Keratinocyte (primary cell): ENCODE measurements at regions not wholly inside any gene's neighbourhood (a gene's known extent, or its start where the extent isn't known, plus 50 kb on each side); places are given as distances from the start of the nearest gene placed in this dataset.

Experiments used
- DNase-seq: peaks from one replicate; pipeline ENCODE4 v3.0.0-alpha.2; 2011; ENCODE audit warnings: low read depth, missing footprints, low spot score
- FAIRE-seq: peaks from 2 replicates; lab custom pipeline; 2011; peaks lifted over from hg19 to GRCh38; lab: Jason Lieb, UNC
- H2AFZ ChIP-seq: 2 replicates; pipeline ENCODE4 v1.6.0; 2012; ENCODE audit warnings: low read length, control low read depth, inconsistent platforms; ENCODE audit not compliant: control insufficient read depth
- H3K27ac ChIP-seq: 2 replicates; pipeline ENCODE4 v1.5.1; 2011; ENCODE audit warnings: low read length; ENCODE audit not compliant: control insufficient read depth, insufficient read depth
- H3K27me3 ChIP-seq: 3 replicates; pipeline ENCODE4 v1.6.0; 2011; ENCODE audit warnings: low read length; ENCODE audit not compliant: control insufficient read depth, insufficient read depth; ENCODE audit errors: extremely low read depth
- H3K36me3 ChIP-seq, 2 experiments: 2 replicates in 1 of 2; 3 replicates in 1 of 2; pipeline ENCODE4 v1.5.1; 2011; ENCODE audit warnings: low read length in 2 of 2, mild to moderate bottlenecking in 1 of 2; ENCODE audit not compliant: control insufficient read depth in 2 of 2, insufficient read depth in 2 of 2; ENCODE audit errors: extremely low read depth in 1 of 2
- H3K4me1 ChIP-seq: 3 replicates; pipeline ENCODE4 v1.5.1; 2011; ENCODE audit warnings: low read length; ENCODE audit not compliant: control insufficient read depth, insufficient read depth; ENCODE audit errors: extremely low read depth
- H3K4me2 ChIP-seq: 3 replicates; pipeline ENCODE4 v1.6.0; 2011; ENCODE audit warnings: low read depth, low read length; ENCODE audit not compliant: control insufficient read depth, insufficient read depth; ENCODE audit errors: extremely low read depth
- H3K4me3 ChIP-seq, 3 experiments: fragments of 200-600 bp in 1 of 3; sonication (generic) in 1 of 3; 2 replicates in 2 of 3; 3 replicates in 1 of 3; pipeline ENCODE4 v1.5.1; 2011 to 2016; ENCODE audit warnings: low read length in 3 of 3, mild to moderate bottlenecking in 3 of 3, control low read depth in 2 of 3, inconsistent platforms in 1 of 3, low read depth in 1 of 3, mixed read lengths in 1 of 3, mixed run types in 1 of 3, moderate library complexity in 1 of 3; ENCODE audit not compliant: control insufficient read depth in 2 of 3, insufficient read depth in 2 of 3; ENCODE audit errors: extremely low read depth in 1 of 3
- H3K79me2 ChIP-seq: 2 replicates; pipeline ENCODE4 v1.6.0; 2012; ENCODE audit warnings: low read length; ENCODE audit not compliant: control insufficient read depth, insufficient read depth
- H3K9ac ChIP-seq: 3 replicates; pipeline ENCODE4 v1.6.0; 2011; ENCODE audit warnings: low read length; ENCODE audit not compliant: control insufficient read depth, insufficient read depth; ENCODE audit errors: extremely low read depth
- H3K9me1 ChIP-seq: 3 replicates; pipeline ENCODE4 v1.6.0; 2011; ENCODE audit warnings: low read length; ENCODE audit not compliant: control insufficient read depth, insufficient read depth; ENCODE audit errors: extremely low read depth
- H3K9me3 ChIP-seq: 2 replicates; pipeline ENCODE4 v1.5.1; 2012; ENCODE audit warnings: low read depth, low read length; ENCODE audit not compliant: control insufficient read depth
- H4K20me1 ChIP-seq: 3 replicates; pipeline ENCODE4 v1.6.0; 2011; ENCODE audit warnings: low read length; ENCODE audit not compliant: control insufficient read depth, insufficient read depth; ENCODE audit errors: extremely low read depth
- CTCF ChIP-seq, 3 experiments: IDR thresholded peaks in 1 of 3; conservative IDR thresholded peaks in 1 of 3; optimal IDR thresholded peaks in 1 of 3; 2 replicates in 2 of 3; 3 replicates in 1 of 3; pipeline versions ENCODE3 to v1.5.1; 2011; ENCODE audit warnings: low read length in 3 of 3, mild to moderate bottlenecking in 3 of 3, moderate library complexity in 2 of 3, control low read depth in 1 of 3, inconsistent platforms in 1 of 3; ENCODE audit not compliant: insufficient read depth in 2 of 3; ENCODE audit errors: extremely low read depth in 1 of 3
- EZH2 ChIP-seq: IDR thresholded peaks from one replicate; pipeline ENCODE4 v1.6.1; 2012; ENCODE audit warnings: inconsistent platforms, mild to moderate bottlenecking, low read length, moderate library complexity
- dilution Hi-C: fragments of 300-500 bp; cut with MboI; formaldehyde crosslinking; loops from one replicate; pipeline ENCODE4 v1.7.0; 2020; ENCODE audit warnings: low sequenced_read_pairs; ENCODE audit not compliant: extremely low pct_ligation_motif_present

GRCh38 chr1:72570815-72571214, 288.5 kb upstream of the NEGR1 start:
- FAIRE-seq, result no peak
- dilution Hi-C loops, result no loop called here

GRCh38 chr1:72568113-72568512, 285.8 kb upstream of the NEGR1 start:
- Histone ChIP-seq H2AFZ (no peak overlapping the region), H3K79me2 (no peaks in the 10 kb centered on the region), H3K36me3 (no peaks in the 10 kb centered on the region), H3K9ac (no peak overlapping the region), H3K9me1 (no peaks in the 10 kb centered on the region), H3K9me3 (no peaks in the 10 kb centered on the region), H3K27me3 (no peaks in the 10 kb centered on the region), H4K20me1 (no peaks in the 10 kb centered on the region), H3K4me3 (no peak overlapping the region), H3K27ac (no peak overlapping the region), H3K4me2 (no peak overlapping the region), H3K4me1 (no peaks in the 10 kb centered on the region)
- no peak for FAIRE-seq
- TF ChIP-seq EZH2, result no peak
- TF ChIP-seq CTCF (optimal IDR thresholded peaks at IDR 0.05 in 1 of 3, IDR thresholded peaks at IDR 0.05 in 1 of 3, conservative IDR thresholded peaks at IDR 0.05 in 1 of 3; ENCODE audit: extremely low read depth in 1 of 3, insufficient read depth in 2 of 3, low read length in 3 of 3), result no peak
- no peak for DNase-seq
- dilution Hi-C loops, result no loop called here

More at GRCh38 chr1:72570815-72571214, 288.5 kb upstream of the NEGR1 start:
- no peak overlapping the region for H3K9ac ChIP-seq
- no peaks in the 10 kb centered on the region for H3K27me3 ChIP-seq
- no peak overlapping the region for H2AFZ ChIP-seq
- no peak for DNase-seq
- H3K27ac ChIP-seq, result no peak overlapping the region
- H3K79me2 ChIP-seq, result no peaks in the 10 kb centered on the region
- no peaks in the 10 kb centered on the region for H3K36me3 ChIP-seq
- no peaks in the 10 kb centered on the region for H4K20me1 ChIP-seq
- no peaks in the 10 kb centered on the region for H3K4me1 ChIP-seq
- no peaks in the 10 kb centered on the region for H3K9me3 ChIP-seq
- no peak for TF ChIP-seq CTCF (optimal IDR thresholded peaks at IDR 0.05 in 1 of 3, IDR thresholded peaks at IDR 0.05 in 1 of 3, conservative IDR thresholded peaks at IDR 0.05 in 1 of 3; ENCODE audit: extremely low read depth in 1 of 3, insufficient read depth in 2 of 3, low read length in 3 of 3)
- TF ChIP-seq EZH2, result no peak
- no peak overlapping the region for H3K4me2 ChIP-seq
- no peaks in the 10 kb centered on the region for H3K9me1 ChIP-seq
- no peak overlapping the region for H3K4me3 ChIP-seq
